ENCODE measurements at regions not wholly inside any gene's neighbourhood (a gene's known extent, or its start where the extent isn't known, plus 50 kb on each side); places are given as distances from the start of the nearest gene placed in this dataset.

DNA sequence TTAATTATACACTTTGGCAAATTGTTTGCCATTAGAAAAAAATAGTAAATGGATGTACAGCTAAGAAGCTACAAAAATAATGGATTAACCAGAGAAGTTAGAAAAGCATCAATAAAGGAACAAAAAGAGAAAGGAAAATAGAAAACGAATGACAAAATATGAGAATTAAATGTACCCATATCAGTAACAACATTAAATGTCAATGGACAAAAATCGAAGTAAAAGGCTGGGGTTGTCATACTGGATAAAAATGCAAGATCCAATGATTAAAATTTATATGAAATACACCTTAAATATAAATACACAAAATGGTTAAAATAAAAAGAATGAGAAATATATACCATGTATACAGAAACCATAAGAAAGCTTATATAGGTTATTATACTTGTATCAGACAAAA, 470.6 kb downstream of the OCA2 start:
- no peak overlapping the region for H3K27ac ChIP-seq
- H3K36me3 ChIP-seq: no peaks in the 10 kb centered on the region
- WGBS, 2 donors: 79 to 84% methylated on average over 2 of the region's 2 CpGs
- H3K4me3 ChIP-seq (replicated peaks in 1 of 3): no peak overlapping the region
- no peaks in the 10 kb centered on the region for H3K4me1 ChIP-seq
- TF ChIP-seq, protein P1, sequence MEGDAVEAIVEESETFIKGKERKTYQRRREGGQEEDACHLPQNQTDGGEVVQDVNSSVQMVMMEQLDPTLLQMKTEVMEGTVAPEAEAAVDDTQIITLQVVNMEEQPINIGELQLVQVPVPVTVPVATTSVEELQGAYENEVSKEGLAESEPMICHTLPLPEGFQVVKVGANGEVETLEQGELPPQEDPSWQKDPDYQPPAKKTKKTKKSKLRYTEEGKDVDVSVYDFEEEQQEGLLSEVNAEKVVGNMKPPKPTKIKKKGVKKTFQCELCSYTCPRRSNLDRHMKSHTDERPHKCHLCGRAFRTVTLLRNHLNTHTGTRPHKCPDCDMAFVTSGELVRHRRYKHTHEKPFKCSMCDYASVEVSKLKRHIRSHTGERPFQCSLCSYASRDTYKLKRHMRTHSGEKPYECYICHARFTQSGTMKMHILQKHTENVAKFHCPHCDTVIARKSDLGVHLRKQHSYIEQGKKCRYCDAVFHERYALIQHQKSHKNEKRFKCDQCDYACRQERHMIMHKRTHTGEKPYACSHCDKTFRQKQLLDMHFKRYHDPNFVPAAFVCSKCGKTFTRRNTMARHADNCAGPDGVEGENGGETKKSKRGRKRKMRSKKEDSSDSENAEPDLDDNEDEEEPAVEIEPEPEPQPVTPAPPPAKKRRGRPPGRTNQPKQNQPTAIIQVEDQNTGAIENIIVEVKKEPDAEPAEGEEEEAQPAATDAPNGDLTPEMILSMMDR (IDR thresholded peaks at IDR 0.05): no peak
- TF ChIP-seq POLR2A (IDR thresholded peaks at IDR 0.05): no peak
- intact Hi-C loops (cut with DNase I): no loop called here
- H3K27me3 ChIP-seq: no peaks in the 10 kb centered on the region
- DNase-seq: no peak
- H3K9me3 ChIP-seq: no peaks in the 10 kb centered on the region

DNA sequence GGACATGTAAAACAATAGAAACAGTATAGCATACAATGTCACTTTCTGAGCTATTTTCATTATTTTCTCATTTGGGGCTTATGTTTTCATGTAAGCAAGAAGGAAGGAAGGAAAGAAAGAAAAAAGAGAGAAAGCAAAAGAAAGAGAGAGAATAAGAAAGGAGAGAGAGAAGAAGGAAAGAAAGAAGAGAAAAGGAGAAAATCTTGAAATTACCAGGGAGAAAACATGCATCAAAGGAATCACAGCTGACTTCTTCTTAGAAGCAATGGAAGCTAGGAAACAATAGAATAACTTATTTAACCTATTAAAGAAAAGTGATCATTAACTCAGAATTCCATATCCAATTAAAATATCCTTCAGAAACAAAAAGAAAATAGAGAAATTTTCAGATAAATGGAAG, 471.5 kb downstream of the OCA2 start:
- H3K36me3 ChIP-seq: no peaks in the 10 kb centered on the region
- no peaks in the 10 kb centered on the region for H3K4me1 ChIP-seq
- no peak overlapping the region for H3K4me3 ChIP-seq (replicated peaks in 1 of 3)
- DNase-seq: no peak
- H3K27me3 ChIP-seq: no peaks in the 10 kb centered on the region
- TF ChIP-seq, protein P1 (IDR thresholded peaks at IDR 0.05): no peak
- TF ChIP-seq POLR2A (IDR thresholded peaks at IDR 0.05): no peak
- H3K27ac ChIP-seq: no peak overlapping the region
- H3K9me3 ChIP-seq: no peaks in the 10 kb centered on the region
- intact Hi-C loops (cut with DNase I): no loop called here

DNA sequence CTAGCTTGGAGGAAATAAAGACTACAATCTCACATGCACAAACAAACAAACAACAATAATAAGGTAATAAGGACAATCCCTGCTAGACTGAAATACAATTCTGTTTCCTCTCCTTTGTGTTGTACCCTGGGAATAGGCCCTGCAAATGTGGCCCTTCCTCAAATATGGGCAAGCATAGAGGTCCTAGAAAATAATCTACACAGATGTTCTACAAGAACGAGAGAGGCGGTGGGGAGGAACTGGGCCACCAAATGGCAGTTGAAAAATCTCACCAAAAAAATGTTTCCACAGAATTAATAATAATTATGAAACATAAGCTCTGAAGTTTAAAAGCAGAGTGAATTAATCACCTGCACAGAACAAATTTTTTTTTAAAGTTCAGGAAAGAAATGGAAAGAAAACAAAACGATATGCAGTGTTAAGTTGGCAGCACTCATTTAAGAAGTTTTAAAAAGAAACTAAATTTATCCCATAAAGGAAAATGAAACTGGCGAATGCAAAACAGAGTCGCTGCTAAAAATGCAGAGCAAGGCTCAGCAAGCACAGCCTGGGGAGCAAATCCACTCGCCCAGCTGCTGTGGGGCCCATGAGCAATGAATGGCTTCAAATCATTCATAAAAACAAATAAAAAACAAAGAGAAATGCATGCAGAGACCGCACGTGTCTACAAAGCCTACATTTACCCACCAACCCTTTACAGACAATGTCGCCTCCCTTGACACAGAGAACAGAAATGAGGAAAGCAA, 475.4 kb downstream of the OCA2 start:
- 84 to 87% methylated on average over 9 of the region's 9 CpGs for WGBS, 2 donors
- Histone ChIP-seq H3K9me3 (no peaks in the 10 kb centered on the region), H3K4me1 (no peaks in the 10 kb centered on the region), H3K4me3 (replicated peaks in 1 of 3) (no peak overlapping the region), H3K27ac (no peak overlapping the region), H3K36me3 (no peaks in the 10 kb centered on the region), H3K27me3 (no peaks in the 10 kb centered on the region)
- intact Hi-C loops (cut with DNase I): no loop called here
- DNase-seq: no peak
- TF ChIP-seq, protein P1 (IDR thresholded peaks at IDR 0.05): no peak
- TF ChIP-seq POLR2A (IDR thresholded peaks at IDR 0.05): no peak

DNA sequence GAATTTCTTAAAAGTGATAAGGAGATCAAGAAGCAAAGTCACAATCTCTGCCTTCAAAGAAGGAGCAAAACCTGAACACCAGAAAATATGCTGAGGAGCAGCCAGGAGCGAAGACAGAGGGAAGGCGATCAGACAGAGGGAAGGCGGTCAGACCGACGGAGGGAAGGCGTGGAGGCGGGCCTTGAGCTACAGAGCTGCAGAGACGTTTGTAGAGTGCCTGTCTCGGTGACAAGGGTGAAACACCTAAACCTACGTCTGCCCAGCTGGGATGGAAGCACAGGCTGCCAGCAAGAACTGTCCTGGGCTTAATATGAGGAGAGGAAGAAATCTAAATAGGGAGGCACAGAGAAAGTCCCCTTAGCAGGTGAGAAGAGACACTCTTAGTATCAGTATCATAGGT, 476.0 kb downstream of the OCA2 start:
- intact Hi-C loops (cut with DNase I): no loop called here
- TF ChIP-seq, protein P1 (IDR thresholded peaks at IDR 0.05): no peak
- no peak for TF ChIP-seq POLR2A (IDR thresholded peaks at IDR 0.05)
- Histone ChIP-seq H3K27me3 (no peaks in the 10 kb centered on the region), H3K27ac (no peak overlapping the region), H3K4me1 (no peaks in the 10 kb centered on the region), H3K4me3 (replicated peaks in 1 of 3) (no peak overlapping the region), H3K9me3 (no peaks in the 10 kb centered on the region), H3K36me3 (no peaks in the 10 kb centered on the region)
- no peak for DNase-seq
- 67 to 70% methylated on average over 10 of the region's 10 CpGs for WGBS, 2 donors

DNA sequence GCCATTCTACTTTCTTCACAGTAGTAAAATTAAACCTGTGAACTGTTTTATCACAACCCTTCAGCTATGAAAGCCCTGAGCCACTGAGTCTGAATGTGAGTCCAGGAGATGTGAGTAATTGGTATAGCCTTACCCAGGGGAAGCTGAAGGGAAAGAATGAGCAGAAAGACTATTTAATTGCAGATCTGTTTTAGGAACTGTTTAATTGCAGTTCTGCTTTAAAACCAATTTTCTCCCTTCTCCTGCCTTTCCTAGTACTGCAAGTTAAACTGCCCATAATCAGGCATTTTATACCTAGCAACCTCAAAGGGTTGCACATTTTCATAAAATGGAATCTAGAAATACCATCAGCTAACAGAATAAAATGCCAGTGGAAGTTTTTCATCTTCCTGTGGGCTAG, 476.7 kb downstream of the OCA2 start:
- Histone ChIP-seq H3K4me3 (replicated peaks in 1 of 3) (no peak overlapping the region), H3K4me1 (no peaks in the 10 kb centered on the region), H3K27me3 (no peaks in the 10 kb centered on the region), H3K9me3 (no peaks in the 10 kb centered on the region), H3K27ac (no peak overlapping the region), H3K36me3 (no peaks in the 10 kb centered on the region)
- DNase-seq: no peak
- TF ChIP-seq, protein P1 (IDR thresholded peaks at IDR 0.05): no peak
- TF ChIP-seq POLR2A (IDR thresholded peaks at IDR 0.05): no peak
- intact Hi-C loops (cut with DNase I): no loop called here

Data from thyroid gland (tissue), 4 donors.